Mucosa of descending colon (tissue), 3 donors: ENCODE measurements at regions not wholly inside any gene's neighbourhood (a gene's known extent, or its start where the extent isn't known, plus 50 kb on each side); places are given as distances from the start of the nearest gene placed in this dataset.

Experiments
- ATAC-seq: fragments of 200-7000 bp; cut with Tn5 transposase; one replicate; pipeline ENCODE4 v1.9.1; 2020; ENCODE audit warnings: mild to moderate bottlenecking, moderate library complexity
- DNase-seq, 3 donors: peaks; one replicate each; pipeline ENCODE4 v3.0.0-alpha.2; 2020
- H3K36me3 ChIP-seq: fragments of 200-600 bp; one replicate; pipeline ENCODE4 v1.8.0; 2021; ENCODE audit warnings: low read depth, mild to moderate bottlenecking
- H3K4me1 ChIP-seq: fragments of 200-600 bp; one replicate; pipeline ENCODE4 v1.8.0; 2021; ENCODE audit warnings: low read depth, mild to moderate bottlenecking
- H3K4me3 ChIP-seq: fragments of 200-600 bp; one replicate; pipeline ENCODE4 v1.8.0; 2021; ENCODE audit warnings: mild to moderate bottlenecking
- H3K9me3 ChIP-seq: fragments of 200-600 bp; one replicate; pipeline ENCODE4 v1.8.0; 2021; ENCODE audit warnings: mild to moderate bottlenecking
- intact Hi-C, 2 donors: fragments of 100-400 bp; cut with DNase I in 1 of 2; cut with micrococcal nuclease in 1 of 2; formaldehyde crosslinking; loops; one replicate each; pipeline versions ENCODE4 v1.11.0 to v1.11.1; 2022; cut with DNase I, micrococcal nuclease
- TF ChIP-seq, protein P1 (sequence below): fragments of 200-600 bp; IDR thresholded peaks from one replicate; pipeline ENCODE4 v1.8.0; 2022; ENCODE audit warnings: antibody characterized with exemption, mild to moderate bottlenecking
- donor health status: DM: no; HTN: no; CAD: no; lungs with moderate emphysema.
- donor health status: DM: no; HTN: no; CAD: no.
- donor health status: DM: no; HTN: yes; CAD: no.

GRCh38 chrX:39823424-39823823, 274.3 kb downstream of the BCOR start:
- no peak for ATAC-seq
- no peaks in the 10 kb centered on the region for H3K4me1 ChIP-seq
- TF ChIP-seq, protein P1, sequence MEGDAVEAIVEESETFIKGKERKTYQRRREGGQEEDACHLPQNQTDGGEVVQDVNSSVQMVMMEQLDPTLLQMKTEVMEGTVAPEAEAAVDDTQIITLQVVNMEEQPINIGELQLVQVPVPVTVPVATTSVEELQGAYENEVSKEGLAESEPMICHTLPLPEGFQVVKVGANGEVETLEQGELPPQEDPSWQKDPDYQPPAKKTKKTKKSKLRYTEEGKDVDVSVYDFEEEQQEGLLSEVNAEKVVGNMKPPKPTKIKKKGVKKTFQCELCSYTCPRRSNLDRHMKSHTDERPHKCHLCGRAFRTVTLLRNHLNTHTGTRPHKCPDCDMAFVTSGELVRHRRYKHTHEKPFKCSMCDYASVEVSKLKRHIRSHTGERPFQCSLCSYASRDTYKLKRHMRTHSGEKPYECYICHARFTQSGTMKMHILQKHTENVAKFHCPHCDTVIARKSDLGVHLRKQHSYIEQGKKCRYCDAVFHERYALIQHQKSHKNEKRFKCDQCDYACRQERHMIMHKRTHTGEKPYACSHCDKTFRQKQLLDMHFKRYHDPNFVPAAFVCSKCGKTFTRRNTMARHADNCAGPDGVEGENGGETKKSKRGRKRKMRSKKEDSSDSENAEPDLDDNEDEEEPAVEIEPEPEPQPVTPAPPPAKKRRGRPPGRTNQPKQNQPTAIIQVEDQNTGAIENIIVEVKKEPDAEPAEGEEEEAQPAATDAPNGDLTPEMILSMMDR, result no peak
- intact Hi-C loops, result no loop called here
- no peak overlapping the region for H3K4me3 ChIP-seq
- no peaks in the 10 kb centered on the region for H3K36me3 ChIP-seq
- no peaks in the 10 kb centered on the region for H3K9me3 ChIP-seq
- no peak for DNase-seq

- no peak overlapping the region for H3K4me3 ChIP-seq
- no peak for DNase-seq
- no peaks in the 10 kb centered on the region for H3K9me3 ChIP-seq
- intact Hi-C loops, result no loop called here
- no peaks in the 10 kb centered on the region for H3K36me3 ChIP-seq
- no peak for ATAC-seq
- TF ChIP-seq, protein P1, result no peak
- H3K4me1 ChIP-seq, result no peaks in the 10 kb centered on the region
Observed at GRCh38 chrX:39823854-39824253, 273.9 kb downstream of the BCOR start.

GRCh38 chrX:39826813-39827543, 270.8 kb downstream of the BCOR start:
- no peaks in the 10 kb centered on the region for H3K4me1 ChIP-seq
- intact Hi-C loops, result no loop called here
- no peaks in the 10 kb centered on the region for H3K36me3 ChIP-seq
- no peak for DNase-seq
- H3K9me3 ChIP-seq, result no peaks in the 10 kb centered on the region
- ATAC-seq, result no peak
- TF ChIP-seq, protein P1, result no peak
- H3K4me3 ChIP-seq, result no peak overlapping the region

DNA sequence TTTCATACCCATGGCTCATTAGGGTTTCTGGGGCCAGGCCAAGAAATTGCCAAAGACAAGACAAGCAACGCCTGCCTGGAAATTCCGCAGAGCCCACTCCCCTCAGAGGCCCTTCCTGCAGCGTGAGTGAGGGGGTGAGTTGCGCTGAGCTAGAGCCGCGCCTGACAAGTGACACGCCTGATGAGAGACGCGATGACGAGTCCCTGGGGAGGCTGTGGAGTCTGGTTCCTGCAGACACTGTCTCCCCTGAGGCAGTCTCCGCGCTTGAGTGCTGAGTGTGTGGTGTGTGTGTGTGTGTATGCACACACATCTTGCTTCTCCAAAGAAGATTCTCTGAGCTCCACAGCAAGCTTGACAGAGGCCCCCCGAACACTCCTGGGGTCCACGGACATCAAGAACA, 269.8 kb downstream of the BCOR start:
- no peaks in the 10 kb centered on the region for H3K36me3 ChIP-seq
- intact Hi-C loops, result no loop called here
- no peaks in the 10 kb centered on the region for H3K9me3 ChIP-seq
- peak; percentile 23 for ATAC-seq
- no peak overlapping the region for H3K4me3 ChIP-seq
- TF ChIP-seq, protein P1, result no peak
- H3K4me1 ChIP-seq, result no peaks in the 10 kb centered on the region
- no peak for DNase-seq

- no peak for ATAC-seq
- Histone ChIP-seq H3K4me1 (no peaks in the 10 kb centered on the region), H3K9me3 (no peaks in the 10 kb centered on the region), H3K36me3 (no peaks in the 10 kb centered on the region), H3K4me3 (no peak overlapping the region)
- no peak for DNase-seq
- TF ChIP-seq, protein P1, result no peak
- intact Hi-C loops, result no loop called here
Observed at GRCh38 chrX:39828971-39829370, 268.8 kb downstream of the BCOR start.

- intact Hi-C loops, result no loop called here
- ATAC-seq, result no peak
Observed at GRCh38 chrX:39829965-39830364, 267.8 kb downstream of the BCOR start.

More at GRCh38 chrX:39829965-39830364, 267.8 kb downstream of the BCOR start:
- H3K36me3 ChIP-seq, result no peaks in the 10 kb centered on the region
- DNase-seq, result no peak
- H3K9me3 ChIP-seq, result no peaks in the 10 kb centered on the region
- no peaks in the 10 kb centered on the region for H3K4me1 ChIP-seq
- no peak overlapping the region for H3K4me3 ChIP-seq
- TF ChIP-seq, protein P1, result no peak
